HCT116 (cell line): ENCODE measurements at regions not wholly inside any gene's neighbourhood (a gene's known extent, or its start where the extent isn't known, plus 50 kb on each side); places are given as distances from the start of the nearest gene placed in this dataset.

Experiments used
- ATAC-seq: fragments of 200-7000 bp; cut with Tn5 transposase; 2 replicates; pipeline ENCODE4 v1.9.1; 2020; ENCODE audit warnings: mild to moderate bottlenecking, moderate library complexity
- BruUV-seq: library from RNA; stranded (reverse); fragments of 400-500 nt; replicated peaks from 2 replicates; lab custom pipeline; 2021; lab: Mats Ljungman, UMichigan
- CTCF ChIA-PET: fragments of 300-600 bp; sonication (Branson Sonifier 250); formaldehyde crosslinking; loops from one replicate; lab custom pipeline; 2021; ENCODE audit warnings: antibody characterized with exemption; lab: Charles Lee
- POLR2A ChIA-PET: fragments of 300-600, 350-600 bp; sonication (Branson Sonifier 250); formaldehyde crosslinking; loops from one replicate; lab custom pipeline; 2021; ENCODE audit warnings: antibody characterized with exemption; lab: Charles Lee
- RAD21 ChIA-PET, 2 experiments: fragments of 300-600 bp; sonication (Branson Sonifier 250); formaldehyde crosslinking; loops; one replicate each; lab custom pipeline; 2023; ENCODE audit warnings: low total read pairs in 2 of 2; ENCODE audit not compliant: uncharacterized antibody in 2 of 2, unreplicated experiment in 2 of 2, low non-redundant PET in 1 of 2; lab: Charles Lee
- DNase-seq: peaks from one replicate; pipeline ENCODE4 v3.0.0-alpha.2; 2010; ENCODE audit warnings: low read depth, low spot score
- H2AFZ ChIP-seq: fragments of 200-600 bp; shearing (Covaris generic), sonication (generic); 2 replicates; pipeline ENCODE4 v1.6.1; 2017; ENCODE audit warnings: low read depth, mixed run types, mixed read lengths, antibody characterized with exemption, low read length; ENCODE audit not compliant: poor library complexity, severe bottlenecking
- H3K27ac ChIP-seq: 2 replicates; pipeline ENCODE4 v1.5.1; 2012; ENCODE audit warnings: low read depth, low read length
- H3K27me3 ChIP-seq: fragments of 200-600 bp; sonication (generic); 2 replicates; pipeline ENCODE4 v1.6.1; 2016; ENCODE audit warnings: mixed run types, low read length, mixed read lengths; ENCODE audit not compliant: insufficient read depth
- H3K36me3 ChIP-seq, 2 experiments: fragments of 200-500 bp in 1 of 2; fragments of 200-600 bp in 1 of 2; sonication (Bioruptor generic) in 1 of 2; sonication (generic) in 1 of 2; 2 replicates each; pipeline versions ENCODE4 v1.5.1 to v1.6.1; 2014 to 2016; ENCODE audit warnings: low read length in 2 of 2, inconsistent platforms in 1 of 2, mixed read lengths in 1 of 2, mixed run types in 1 of 2; ENCODE audit not compliant: insufficient read depth in 2 of 2, control insufficient read depth in 1 of 2
- H3K4me1 ChIP-seq, 2 experiments: fragments of 200-600 bp in 1 of 2; sonication (generic) in 1 of 2; 2 replicates each; pipeline versions ENCODE4 v1.5.1 to v1.6.1; 2012 to 2017; ENCODE audit warnings: low read length in 2 of 2, inconsistent platforms in 1 of 2, mild to moderate bottlenecking in 1 of 2, mixed read lengths in 1 of 2, mixed run types in 1 of 2, moderate library complexity in 1 of 2; ENCODE audit not compliant: insufficient read depth in 2 of 2, control insufficient read depth in 1 of 2
- H3K4me2 ChIP-seq: fragments of 200-600 bp; sonication (generic); 2 replicates; pipeline ENCODE4 v1.6.1; 2017; ENCODE audit warnings: mixed run types, low read length, mixed read lengths
- H3K4me3 ChIP-seq, 2 experiments: fragments of 200-600 bp in 1 of 2; sonication (generic) in 1 of 2; replicated peaks in 1 of 2; 2 replicates each; pipeline ENCODE4 v1.5.1; 2011 to 2016; ENCODE audit warnings: low read length in 2 of 2, control low read depth in 1 of 2, low read depth in 1 of 2, mild to moderate bottlenecking in 1 of 2, mixed read lengths in 1 of 2, mixed run types in 1 of 2
- H3K79me2 ChIP-seq: fragments of 200-600 bp; sonication (generic); 2 replicates; pipeline ENCODE4 v1.6.1; 2017; ENCODE audit warnings: mild to moderate bottlenecking, mixed run types, low read length, moderate library complexity, mixed read lengths; ENCODE audit not compliant: insufficient read depth
- H3K9ac ChIP-seq: fragments of 200-600 bp; sonication (generic); 2 replicates; pipeline ENCODE4 v1.6.1; 2016; ENCODE audit warnings: low read length, mixed read lengths
- H3K9me2 ChIP-seq: fragments of 200-600 bp; sonication (generic), shearing (Covaris generic); 2 replicates; pipeline ENCODE4 v1.6.1; 2017; ENCODE audit warnings: mixed run types, mild to moderate bottlenecking, moderate library complexity; ENCODE audit not compliant: insufficient read depth
- H3K9me3 ChIP-seq, 2 experiments: fragments of 200-500 bp in 1 of 2; fragments of 200-600 bp in 1 of 2; sonication (Bioruptor generic) in 1 of 2; sonication (generic) in 1 of 2; 2 replicates each; pipeline ENCODE4 v1.6.1; 2014 to 2017; ENCODE audit warnings: low read length in 2 of 2, mixed read lengths in 2 of 2, inconsistent platforms in 1 of 2, low read depth in 1 of 2, mild to moderate bottlenecking in 1 of 2, mixed run types in 1 of 2, moderate library complexity in 1 of 2; ENCODE audit not compliant: control insufficient read depth in 1 of 2, insufficient read depth in 1 of 2
- H4K20me1 ChIP-seq: fragments of 200-600 bp; sonication (generic), shearing (Covaris generic); 2 replicates; pipeline ENCODE4 v1.6.1; 2017; ENCODE audit warnings: mixed run types, mild to moderate bottlenecking, moderate library complexity; ENCODE audit not compliant: insufficient read depth
- EGR1 ChIP-seq: IDR thresholded peaks from 2 replicates; pipeline ENCODE4 v1.6.1; 2012; ENCODE audit warnings: low read depth
- EZH2 ChIP-seq: fragments of 200-600 bp; sonication (generic); IDR thresholded peaks from 2 replicates; pipeline ENCODE4 v1.6.1; 2017; ENCODE audit warnings: antibody characterized with exemption, mixed run types
- EZH2phosphoT487 ChIP-seq: fragments of 200-600 bp; IDR thresholded peaks from 2 replicates; pipeline ENCODE4 v1.6.1; 2018; ENCODE audit warnings: antibody characterized with exemption, borderline replicate concordance
- JUND ChIP-seq: IDR thresholded peaks from 2 replicates; pipeline ENCODE4 v1.6.1; 2012
- POLR2A ChIP-seq: IDR thresholded peaks from 2 replicates; pipeline ENCODE4 v1.7.0; 2011; ENCODE audit warnings: borderline replicate concordance; ENCODE audit not compliant: insufficient read depth, insufficient read length; ENCODE audit errors: extremely low read depth
- RAD21 ChIP-seq: IDR thresholded peaks from 2 replicates; pipeline ENCODE4 v1.6.1; 2012; ENCODE audit warnings: low read depth, mild to moderate bottlenecking
- SIN3A ChIP-seq: IDR thresholded peaks from 2 replicates; pipeline ENCODE4 v1.6.1; 2012; ENCODE audit warnings: low read depth
- SP1 ChIP-seq: IDR thresholded peaks from 2 replicates; pipeline ENCODE4 v1.6.1; 2012; ENCODE audit warnings: low read depth
- TCF7L2 ChIP-seq: IDR thresholded peaks from 2 replicates; pipeline ENCODE4 v1.7.0; 2011; ENCODE audit warnings: borderline replicate concordance, inconsistent platforms; ENCODE audit not compliant: insufficient read depth, insufficient read length; ENCODE audit errors: extremely low read depth
- ZBTB33 ChIP-seq: IDR thresholded peaks from 2 replicates; pipeline ENCODE4 v1.6.1; 2011; ENCODE audit warnings: mild to moderate bottlenecking, low read length, moderate library complexity; ENCODE audit not compliant: insufficient replicate concordance; ENCODE audit errors: extremely low read depth
- ZFX ChIP-seq: fragments of 450-650 bp; IDR thresholded peaks from 2 replicates; pipeline ENCODE4 v1.6.1; 2017
- intact Hi-C: fragments of 100-400 bp; cut with micrococcal nuclease; formaldehyde crosslinking; loops from 2 replicates; pipeline ENCODE4 v1.10.0; 2022

- no peaks in the 10 kb centered on the region for H4K20me1 ChIP-seq
- H3K79me2 ChIP-seq, result no peaks in the 10 kb centered on the region
- no TSS peak for BruUV-seq
- intact Hi-C loops, result no loop called here
- no peaks in the 10 kb centered on the region for H3K4me1 ChIP-seq
- H3K27me3 ChIP-seq, result no peaks in the 10 kb centered on the region
- H3K9me2 ChIP-seq, result no peaks in the 10 kb centered on the region
- DNase-seq, result no peak
- no peak overlapping the region for H2AFZ ChIP-seq
- RAD21 ChIA-PET, result no interaction called here
- no peak overlapping the region for H3K9ac ChIP-seq
- TF ChIP-seq EGR1 (no peak), JUND (no peak), EZH2 (no peak), SIN3A (no peak), TCF7L2 (no peak), EZH2phosphoT487 (no peak), ZFX (no peak), ZBTB33 (no peak), POLR2A (no peak), SP1 (no peak), RAD21 (no peak)
- POLR2A ChIA-PET, result no interaction called here
- H3K4me2 ChIP-seq, result no peak overlapping the region
- no peak overlapping the region for H3K27ac ChIP-seq
- no peak overlapping the region for H3K4me3 ChIP-seq
- H3K36me3 ChIP-seq, result no peaks in the 10 kb centered on the region
- CTCF ChIA-PET, result no interaction called here
- ATAC-seq, result no peak
- H3K9me3 ChIP-seq, result no peaks in the 10 kb centered on the region; a peak in 1 of 4 replicates
Observed at GRCh38 chr12:126667339-126667738, 1599.6 kb upstream of the TMEM132C start.
